ENCODE measurements at regions not wholly inside any gene's neighbourhood (a gene's known extent, or its start where the extent isn't known, plus 50 kb on each side); places are given as distances from the start of the nearest gene placed in this dataset.

- intact Hi-C loops (cut with micrococcal nuclease; ENCODE audit: unreplicated experiment), result no loop called here
- ATAC-seq (no peak), DNase-seq (ENCODE audit: low read depth, low spot score) (no peak)
- no peaks in the 10 kb centered on the region for H3K36me3 ChIP-seq (ENCODE audit: control insufficient read depth, insufficient read depth, low read length)
- H3K4me1 ChIP-seq (ENCODE audit: control insufficient read depth, insufficient read depth, low read length), result no peaks in the 10 kb centered on the region
- no peaks in the 10 kb centered on the region for H3K9me3 ChIP-seq (ENCODE audit: control insufficient read depth, insufficient read depth, low read depth, low read length)
- no peaks in the 10 kb centered on the region; the same call in 1 of the 2 replicates for H3K27me3 ChIP-seq (ENCODE audit: control insufficient read depth, insufficient read depth, low read length)
- H3K27ac ChIP-seq (ENCODE audit: low read length), result no peak overlapping the region
- in situ Hi-C loops (cut with HindIII; ENCODE audit: low pct_unique_long_range_greater_than_20kb, low sequenced_read_pairs), result no loop called here
- no peak overlapping the region for H3K4me3 ChIP-seq (ENCODE audit: low read depth in 2 of 2, low read length in 2 of 2)
- TF ChIP-seq, protein P1, sequence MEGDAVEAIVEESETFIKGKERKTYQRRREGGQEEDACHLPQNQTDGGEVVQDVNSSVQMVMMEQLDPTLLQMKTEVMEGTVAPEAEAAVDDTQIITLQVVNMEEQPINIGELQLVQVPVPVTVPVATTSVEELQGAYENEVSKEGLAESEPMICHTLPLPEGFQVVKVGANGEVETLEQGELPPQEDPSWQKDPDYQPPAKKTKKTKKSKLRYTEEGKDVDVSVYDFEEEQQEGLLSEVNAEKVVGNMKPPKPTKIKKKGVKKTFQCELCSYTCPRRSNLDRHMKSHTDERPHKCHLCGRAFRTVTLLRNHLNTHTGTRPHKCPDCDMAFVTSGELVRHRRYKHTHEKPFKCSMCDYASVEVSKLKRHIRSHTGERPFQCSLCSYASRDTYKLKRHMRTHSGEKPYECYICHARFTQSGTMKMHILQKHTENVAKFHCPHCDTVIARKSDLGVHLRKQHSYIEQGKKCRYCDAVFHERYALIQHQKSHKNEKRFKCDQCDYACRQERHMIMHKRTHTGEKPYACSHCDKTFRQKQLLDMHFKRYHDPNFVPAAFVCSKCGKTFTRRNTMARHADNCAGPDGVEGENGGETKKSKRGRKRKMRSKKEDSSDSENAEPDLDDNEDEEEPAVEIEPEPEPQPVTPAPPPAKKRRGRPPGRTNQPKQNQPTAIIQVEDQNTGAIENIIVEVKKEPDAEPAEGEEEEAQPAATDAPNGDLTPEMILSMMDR (IDR thresholded peaks at IDR 0.05), result no peak
- no peak for TF ChIP-seq POLR2AphosphoS5 (IDR thresholded peaks at IDR 0.05; ENCODE audit: low read depth, low read length)
- no peak for TF ChIP-seq SIN3A (IDR thresholded peaks at IDR 0.05; ENCODE audit: borderline replicate concordance, insufficient read depth, low read depth, low read length)
- TF ChIP-seq TCF7L2 (IDR thresholded peaks at IDR 0.05; ENCODE audit: low read depth, low read length), result no peak
- TF ChIP-seq REST (IDR thresholded peaks at IDR 0.05; ENCODE audit: insufficient read depth in 1 of 2, low read depth in 2 of 2, low read length in 1 of 2), result no peak
- ChIA-PET CTCF (interaction anchor here (0.6 kb wide), 1 partner anchor 460 kb away, joined by 4 read pairs; no protein-coding TSS in a partner anchor), POLR2A (no interaction called here)
- BruUV-seq (replicated peaks), result no TSS peak
Observed at GRCh38 chr15:81544385-81544784, 170.4 kb upstream of the TMC3 start.

DNA sequence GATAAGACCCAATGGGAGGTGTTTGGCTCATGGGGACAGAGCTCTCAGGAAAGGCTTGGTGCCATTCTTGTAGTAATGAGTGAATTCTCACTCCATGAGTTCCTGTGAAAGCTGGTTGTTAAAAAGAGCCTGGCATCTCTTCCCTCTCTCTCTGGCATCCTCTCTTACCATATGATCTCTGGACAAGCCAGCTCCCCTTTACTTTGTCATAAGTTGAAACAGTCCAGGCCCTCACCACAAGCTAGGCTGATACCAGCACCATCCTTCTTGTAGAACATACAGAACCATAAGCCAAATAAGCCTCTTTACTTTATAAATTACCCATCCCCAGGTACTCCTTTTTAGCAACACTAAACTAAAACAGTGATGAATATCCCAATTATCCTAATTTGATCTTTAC lies 166.9 kb upstream of the TMC3 start:
- ChIA-PET CTCF (no interaction called here), POLR2A (no interaction called here)
- in situ Hi-C loops (cut with HindIII; ENCODE audit: low pct_unique_long_range_greater_than_20kb, low sequenced_read_pairs) (no loop called here), intact Hi-C loops (cut with micrococcal nuclease; ENCODE audit: unreplicated experiment) (no loop called here)
- ATAC-seq (no peak), DNase-seq (ENCODE audit: low read depth, low spot score) (no peak)
- BruUV-seq (replicated peaks), result no TSS peak
- no peaks in the 10 kb centered on the region for H3K36me3 ChIP-seq (ENCODE audit: control insufficient read depth, insufficient read depth, low read length)
- no peaks in the 10 kb centered on the region for H3K9me3 ChIP-seq (ENCODE audit: control insufficient read depth, insufficient read depth, low read depth, low read length)
- H3K27ac ChIP-seq (ENCODE audit: low read length), result no peak overlapping the region
- TF ChIP-seq POLR2AphosphoS5 (IDR thresholded peaks at IDR 0.05; ENCODE audit: low read depth, low read length) (no peak), SIN3A (IDR thresholded peaks at IDR 0.05; ENCODE audit: borderline replicate concordance, insufficient read depth, low read depth, low read length) (no peak), TCF7L2 (IDR thresholded peaks at IDR 0.05; ENCODE audit: low read depth, low read length) (no peak), REST (IDR thresholded peaks at IDR 0.05; ENCODE audit: insufficient read depth in 1 of 2, low read depth in 2 of 2, low read length in 1 of 2) (no peak)
- TF ChIP-seq, protein P1 (IDR thresholded peaks at IDR 0.05), result no peak
- no peaks in the 10 kb centered on the region for H3K4me1 ChIP-seq (ENCODE audit: control insufficient read depth, insufficient read depth, low read length)
- no peak overlapping the region for H3K4me3 ChIP-seq (ENCODE audit: low read depth in 2 of 2, low read length in 2 of 2)
- H3K27me3 ChIP-seq (ENCODE audit: control insufficient read depth, insufficient read depth, low read length), result no peaks in the 10 kb centered on the region; the same call in 1 of the 2 replicates
